Islet of Langerhans (tissue), 1 donor: ENCODE measurements at regions not wholly inside any gene's neighbourhood (a gene's known extent, or its start where the extent isn't known, plus 50 kb on each side); places are given as distances from the start of the nearest gene placed in this dataset.

Source experiments
- FAIRE-seq: peaks from one replicate; lab custom pipeline; 2011; peaks lifted over from hg19 to GRCh38; lab: Jason Lieb, UNC

DNA sequence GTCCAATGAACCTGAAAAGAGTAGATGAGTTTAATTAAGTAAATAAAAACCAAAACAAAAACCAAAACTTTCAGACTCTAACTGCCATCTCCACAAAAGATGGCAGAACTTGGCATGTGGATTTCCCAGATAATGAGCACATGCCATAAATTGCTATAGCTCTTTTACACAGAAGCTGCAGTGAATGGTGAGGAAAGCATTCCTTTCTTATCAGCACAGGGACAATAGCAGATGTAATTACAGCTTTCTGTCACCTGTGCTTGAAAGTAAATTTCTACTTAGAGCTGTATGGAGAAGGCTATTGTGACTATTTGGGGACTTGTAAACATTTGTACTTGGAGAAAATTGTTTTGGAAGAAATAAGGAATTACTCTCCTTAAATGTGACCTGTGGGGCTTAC lies 378.4 kb downstream of the RPRM start:
- no peak for FAIRE-seq

DNA sequence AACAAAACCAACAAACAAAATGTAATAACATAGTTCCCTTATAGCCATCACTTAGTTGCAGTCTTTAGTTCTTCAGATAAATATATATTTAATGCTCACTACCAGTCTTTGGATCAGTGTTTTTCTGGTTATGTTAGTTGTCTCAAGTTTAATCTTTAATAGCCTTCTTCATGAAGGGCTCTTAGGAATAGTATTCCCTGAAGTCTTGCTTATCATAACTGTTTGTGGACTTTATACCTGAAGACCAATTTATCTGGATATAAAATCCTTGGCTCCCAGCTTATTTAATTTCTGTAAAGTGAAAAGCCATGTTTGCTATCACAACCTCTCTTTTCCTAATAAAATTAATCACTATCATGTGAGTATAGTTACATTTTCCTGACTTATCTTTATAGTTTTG lies 379.7 kb downstream of the ARL6IP6 start:
- no peak for FAIRE-seq

DNA sequence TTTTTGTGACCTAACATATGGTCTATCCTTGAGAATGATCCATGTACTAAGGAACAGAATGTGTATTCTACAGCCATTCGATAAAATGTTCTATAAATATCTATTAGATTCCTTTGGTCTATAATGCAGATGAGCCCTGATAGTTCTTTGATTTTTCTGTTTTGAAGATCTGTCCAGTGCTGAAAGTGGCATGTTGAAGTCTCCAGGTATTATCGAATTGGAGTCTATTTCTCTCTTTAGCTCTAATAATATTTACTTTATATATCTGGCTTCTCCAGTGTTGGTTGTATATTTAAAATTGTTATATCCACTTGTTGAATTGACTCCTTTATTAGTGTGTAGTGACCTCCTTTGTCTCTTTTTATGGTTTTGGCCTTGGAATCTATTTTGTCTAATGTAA lies 377.9 kb downstream of the ARL6IP6 start:
- no peak for FAIRE-seq

DNA sequence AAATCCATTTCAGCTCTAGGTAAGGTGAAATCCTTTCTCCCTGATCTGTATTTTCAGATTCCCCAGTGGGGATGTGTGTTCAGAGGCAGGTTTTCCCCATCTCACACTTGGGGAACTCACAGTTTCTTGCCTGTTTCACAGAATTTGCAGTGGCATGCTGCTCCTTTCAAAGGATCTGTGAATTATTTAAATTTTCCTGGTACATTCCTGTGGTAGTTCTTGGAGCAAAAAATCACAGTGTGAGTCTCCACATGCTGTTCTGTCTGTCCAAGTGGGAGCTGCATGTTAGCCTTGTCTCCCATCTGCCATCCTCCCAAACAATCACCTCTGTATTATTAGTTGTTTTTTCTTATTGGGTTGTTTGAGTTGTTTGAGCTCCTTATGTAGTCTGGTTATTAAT lies 372.9 kb downstream of the ARL6IP6 start:
- no peak for FAIRE-seq

DNA sequence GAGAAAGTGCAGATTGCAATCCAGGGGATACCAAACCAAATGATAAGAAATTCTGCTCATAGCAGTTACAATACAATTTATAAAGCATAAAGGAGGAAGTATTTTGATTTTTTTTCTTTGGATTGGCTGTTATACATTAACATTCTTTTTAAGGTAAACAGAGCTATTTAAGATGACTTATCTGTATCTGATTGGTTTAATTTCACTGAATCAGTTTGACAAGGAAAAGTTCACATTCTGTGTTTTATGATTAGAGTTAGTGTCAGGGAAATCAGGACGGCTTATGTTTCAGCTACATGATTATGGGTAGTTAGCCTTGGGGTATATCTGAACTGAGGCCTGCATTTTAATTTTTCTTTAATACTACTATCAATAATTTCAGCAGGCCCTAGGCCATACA lies 360.9 kb downstream of the ARL6IP6 start:
- no peak for FAIRE-seq

DNA sequence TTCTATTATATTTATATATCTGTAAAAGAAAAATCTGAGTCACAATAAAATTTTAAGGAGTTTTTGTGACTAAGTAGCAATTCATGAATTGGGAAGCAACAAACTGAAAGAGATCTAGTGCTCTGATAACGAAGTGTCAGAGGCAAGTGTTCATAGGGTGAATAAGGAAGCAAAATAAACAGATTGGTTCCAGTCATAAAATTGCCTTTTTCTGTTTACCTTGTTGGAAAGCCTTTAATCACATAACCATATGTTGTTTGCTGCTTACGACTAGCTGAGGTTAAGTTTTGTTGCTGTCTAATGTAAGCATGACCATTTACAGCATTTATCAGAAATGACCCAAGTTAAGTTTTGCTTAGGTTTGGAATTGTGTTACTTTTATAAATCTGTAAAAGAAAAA lies 358.9 kb downstream of the ARL6IP6 start:
- no peak for FAIRE-seq

DNA sequence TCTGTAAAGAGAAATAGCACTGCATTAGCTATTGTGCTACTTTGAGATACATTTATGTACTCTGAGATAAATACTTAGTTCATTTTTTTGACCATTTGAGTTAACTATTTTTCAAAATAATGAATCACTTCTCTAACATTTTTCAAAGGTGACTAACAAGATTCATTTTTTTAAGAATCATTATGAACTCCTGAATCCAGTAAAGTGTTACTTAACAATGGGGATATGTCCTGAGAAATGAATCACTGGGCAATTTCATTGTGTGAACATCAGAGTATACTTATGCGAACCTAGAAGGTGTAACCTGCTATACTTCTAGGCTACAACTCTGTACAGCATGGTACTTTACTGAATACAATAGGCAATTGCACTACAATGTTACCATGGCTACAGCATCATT lies 355.8 kb downstream of the ARL6IP6 start:
- no peak for FAIRE-seq

DNA sequence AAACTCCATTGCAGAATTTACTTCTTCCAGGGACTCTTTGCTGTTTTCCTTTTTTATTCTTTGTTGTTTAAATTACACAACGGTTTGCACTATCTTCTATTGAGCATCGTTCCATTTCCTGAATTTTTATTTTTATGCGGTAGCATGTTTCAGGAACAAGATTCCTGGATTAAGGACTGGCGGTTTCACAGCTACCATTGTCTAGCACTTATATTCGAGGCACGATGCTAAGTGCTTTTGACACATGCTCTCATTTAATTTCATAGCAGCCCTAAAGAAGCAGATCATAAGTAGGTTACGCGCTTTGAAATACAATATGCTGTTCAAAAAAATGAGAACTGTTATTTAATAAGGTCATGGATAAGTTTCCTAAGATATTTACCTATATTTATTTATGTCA lies 354.4 kb downstream of the ARL6IP6 start:
- no peak for FAIRE-seq

DNA sequence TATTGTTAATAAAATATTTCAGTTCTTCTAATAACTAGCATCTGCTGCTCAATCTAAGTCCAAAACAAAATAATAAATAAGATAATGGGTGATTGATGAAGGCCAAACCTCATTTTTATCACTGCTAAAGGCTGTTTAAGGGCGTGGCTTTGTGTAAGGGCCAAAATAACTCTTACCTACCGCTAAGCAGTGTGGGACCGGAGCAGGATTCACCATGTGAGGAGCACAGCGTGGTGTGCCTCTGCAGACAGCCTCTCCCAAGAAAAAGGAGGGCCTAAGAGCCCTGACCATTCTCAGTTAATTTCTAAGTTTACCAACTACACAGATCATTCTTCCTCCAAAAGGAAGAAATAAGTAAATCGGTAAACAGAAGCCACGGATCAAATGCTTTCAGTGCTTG lies 353.7 kb downstream of the ARL6IP6 start:
- FAIRE-seq = no peak

DNA sequence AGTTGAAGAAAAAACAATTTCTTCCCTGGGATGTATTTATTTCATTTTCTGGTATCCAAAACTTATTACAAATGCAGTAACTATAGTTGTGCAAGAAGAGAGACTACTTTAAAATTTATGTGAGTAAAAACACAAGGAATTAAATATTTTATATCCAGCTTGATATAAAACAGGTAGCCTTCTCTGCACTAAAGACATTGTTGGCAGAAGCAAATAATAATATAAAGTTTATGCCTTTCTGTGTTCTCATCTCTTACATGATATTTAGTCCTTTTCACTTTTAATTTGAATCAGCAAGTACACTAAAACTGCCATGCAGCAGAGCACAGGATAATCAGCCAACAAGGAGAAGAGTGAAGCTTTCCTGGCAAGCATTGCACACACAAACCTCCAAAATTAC lies 352.7 kb downstream of the ARL6IP6 start:
- FAIRE-seq = no peak

DNA sequence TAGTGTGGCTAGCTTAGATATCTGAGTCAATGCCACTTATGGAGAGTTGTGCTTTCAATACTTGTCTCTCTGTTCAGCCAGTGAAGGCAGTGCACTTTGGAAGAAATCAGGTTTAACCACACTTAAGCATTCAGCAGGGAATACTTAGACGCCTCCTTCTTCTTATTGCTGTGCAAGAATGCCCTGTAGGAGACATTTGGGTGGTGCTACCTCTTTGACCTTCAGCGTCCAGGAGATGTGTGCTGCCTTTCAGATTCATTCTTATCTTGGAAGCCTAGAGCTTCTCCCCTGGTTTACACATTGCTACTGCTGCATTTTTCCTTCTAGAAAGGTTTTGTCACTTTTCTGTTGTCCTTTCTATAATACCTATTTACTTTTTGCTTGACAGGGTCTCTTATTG lies 350.5 kb downstream of the ARL6IP6 start:
- no peak for FAIRE-seq

DNA sequence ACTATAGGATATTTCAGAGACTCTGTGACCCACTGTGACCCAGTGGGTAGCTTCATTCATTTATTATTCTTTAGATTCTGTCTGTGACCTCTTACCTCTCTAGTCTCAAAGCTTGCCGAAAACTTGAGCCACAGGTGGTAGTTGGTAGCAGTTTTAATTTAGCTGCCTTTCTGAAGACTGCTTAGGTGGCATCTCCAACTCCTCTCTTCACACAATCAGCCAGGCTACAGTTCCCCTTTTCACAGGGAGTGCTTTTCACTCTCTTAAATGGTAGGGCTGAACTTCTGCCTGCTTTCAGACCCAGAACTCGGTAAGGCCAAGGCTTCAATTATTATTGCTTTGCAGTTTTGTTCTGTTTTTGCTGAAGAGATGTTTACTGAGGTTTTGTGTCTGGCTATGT lies 349.6 kb downstream of the ARL6IP6 start:
- FAIRE-seq = no peak

DNA sequence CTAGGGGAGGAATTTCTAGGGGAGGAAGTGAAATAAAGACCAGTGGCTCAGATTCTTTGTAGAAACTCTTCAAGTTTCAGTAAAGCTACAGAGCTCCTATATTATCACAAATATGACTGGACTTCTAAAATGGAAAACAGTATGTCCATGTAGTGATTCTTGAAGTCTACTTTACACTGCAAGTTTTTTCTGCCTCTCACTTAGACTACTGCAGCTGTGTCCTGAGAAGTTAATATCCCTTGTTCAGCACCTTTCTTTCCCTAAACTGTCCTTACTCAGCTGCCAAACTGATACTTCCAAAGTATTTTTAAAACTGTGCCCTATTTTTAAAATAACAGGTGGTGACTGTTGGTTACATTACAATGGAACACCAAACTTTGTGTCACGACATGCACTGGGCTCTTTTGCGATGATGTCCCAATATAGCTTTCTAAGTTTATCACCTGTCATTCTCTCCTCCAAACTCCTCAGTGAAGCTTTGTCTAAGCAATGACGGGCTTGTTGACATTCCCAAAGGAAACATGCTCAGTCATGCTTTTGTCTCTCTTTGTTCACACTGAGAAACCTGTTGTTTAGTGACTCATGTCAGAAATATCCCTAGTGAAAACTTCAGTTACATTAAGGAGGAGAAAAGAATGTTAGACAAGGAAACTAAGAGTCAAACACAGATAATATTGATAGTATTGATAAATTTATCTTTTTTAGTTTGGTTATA lies 341.1 kb downstream of the ARL6IP6 start:
- FAIRE-seq = no peak

DNA sequence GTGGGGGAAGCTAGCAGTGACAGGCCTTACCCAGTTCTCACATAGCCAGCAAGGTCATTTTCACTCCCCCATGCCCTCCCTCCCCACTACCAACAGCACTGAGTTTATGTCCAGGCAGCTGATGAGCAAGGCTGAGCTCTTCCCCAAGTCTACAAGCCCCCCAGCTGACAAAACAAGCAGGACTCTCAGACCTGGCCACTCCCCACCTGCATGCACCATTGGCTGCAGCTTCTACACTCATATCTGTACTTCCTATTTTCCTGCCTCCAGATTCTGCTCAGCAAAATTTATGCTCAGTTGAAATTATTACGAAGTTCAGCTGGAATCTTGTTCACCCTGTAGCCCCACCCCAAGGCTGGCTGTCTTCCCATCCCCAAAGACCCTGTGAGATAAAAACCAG lies 339.3 kb downstream of the ARL6IP6 start:
- FAIRE-seq = no peak

DNA sequence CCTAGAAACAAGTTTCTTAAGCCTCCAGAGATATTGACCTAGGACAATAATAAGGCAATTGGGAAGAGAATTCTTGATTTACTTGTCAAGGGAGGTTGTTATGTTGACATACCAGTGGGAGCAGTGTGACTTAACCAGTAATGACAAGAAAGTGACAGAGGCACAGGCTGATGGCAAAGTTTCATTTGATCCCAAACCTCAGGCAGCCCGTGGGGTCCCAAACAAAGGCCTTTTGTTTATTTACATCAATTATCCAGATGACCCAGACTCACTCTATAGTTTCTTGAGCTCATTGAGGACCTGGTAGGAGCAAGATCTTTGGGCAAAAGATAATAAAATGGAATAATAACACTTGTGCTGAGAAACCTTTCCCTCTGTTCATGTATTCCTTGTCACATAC lies 336.8 kb downstream of the ARL6IP6 start:
- no peak for FAIRE-seq

DNA sequence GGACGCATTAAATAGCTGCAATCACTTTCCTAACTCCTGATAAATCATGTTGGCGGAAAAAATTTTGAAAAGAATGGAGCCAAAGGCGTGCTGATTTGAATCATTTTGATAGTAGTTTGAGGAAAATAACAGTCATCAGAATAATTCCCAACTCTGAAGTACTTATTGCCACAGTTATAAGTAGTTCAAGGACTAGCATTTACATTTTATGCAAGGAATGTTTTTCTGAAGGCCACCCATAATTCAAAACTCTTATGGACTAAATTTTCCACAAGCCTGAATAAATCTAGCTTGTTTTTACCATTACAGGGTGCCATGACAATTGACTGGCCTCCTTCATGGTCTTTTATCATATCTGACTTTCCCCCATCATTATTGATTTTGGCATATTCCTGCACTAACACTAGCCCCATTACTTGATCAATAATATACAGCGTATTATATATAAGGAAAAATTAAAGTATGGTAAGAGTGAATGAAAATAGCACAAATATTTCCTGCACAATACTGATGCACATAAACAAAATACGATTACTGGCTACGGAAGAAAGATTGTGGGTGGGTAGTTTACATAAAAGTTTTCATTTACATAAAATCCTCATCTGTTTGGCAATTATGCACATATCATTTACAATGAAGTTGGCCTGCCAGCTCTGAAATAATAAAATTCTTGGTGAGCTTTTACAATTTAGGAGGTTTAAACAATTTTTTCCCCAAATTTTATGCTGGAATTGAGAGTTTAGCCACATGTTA lies 334.6 kb downstream of the ARL6IP6 start:
- FAIRE-seq = no peak

DNA sequence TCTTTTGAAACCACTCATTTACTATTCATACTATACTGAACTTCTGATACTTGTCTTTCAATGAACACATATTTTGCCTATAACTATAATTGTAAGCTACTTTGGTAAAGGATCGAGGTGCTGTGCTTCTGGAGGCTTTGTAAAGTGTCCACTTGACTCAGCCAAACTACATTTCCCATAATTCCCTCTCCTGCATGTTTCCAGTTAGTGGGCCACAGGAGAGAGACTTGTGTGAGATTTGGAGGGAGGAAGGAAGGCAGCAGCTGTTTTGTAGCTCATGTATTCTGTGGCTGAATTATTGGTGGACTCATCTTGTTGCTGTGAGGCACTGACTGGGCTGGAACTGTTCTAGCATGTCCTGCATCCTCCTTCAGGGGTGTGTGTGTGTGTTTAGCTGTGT lies 328.8 kb downstream of the ARL6IP6 start:
- FAIRE-seq = no peak

DNA sequence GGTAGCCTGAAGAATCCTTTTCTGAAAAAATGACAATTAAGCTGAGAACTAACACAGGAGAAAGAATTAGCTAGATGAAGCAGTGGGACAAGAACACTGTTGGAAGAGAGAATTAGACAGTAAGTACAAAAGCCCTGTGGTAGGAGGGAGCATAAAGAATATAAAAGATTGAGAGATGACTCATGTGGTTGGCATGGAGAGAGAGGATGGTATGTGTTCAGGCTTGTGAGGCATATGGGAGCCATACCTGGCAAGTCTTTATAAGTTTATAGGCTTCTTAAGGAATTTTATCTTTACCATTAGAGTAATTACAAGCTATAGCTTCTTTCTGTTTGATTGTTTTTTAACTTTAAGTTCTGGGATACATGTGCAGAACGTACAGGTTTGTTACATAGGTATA lies 325.0 kb downstream of the ARL6IP6 start:
- FAIRE-seq = no peak

DNA sequence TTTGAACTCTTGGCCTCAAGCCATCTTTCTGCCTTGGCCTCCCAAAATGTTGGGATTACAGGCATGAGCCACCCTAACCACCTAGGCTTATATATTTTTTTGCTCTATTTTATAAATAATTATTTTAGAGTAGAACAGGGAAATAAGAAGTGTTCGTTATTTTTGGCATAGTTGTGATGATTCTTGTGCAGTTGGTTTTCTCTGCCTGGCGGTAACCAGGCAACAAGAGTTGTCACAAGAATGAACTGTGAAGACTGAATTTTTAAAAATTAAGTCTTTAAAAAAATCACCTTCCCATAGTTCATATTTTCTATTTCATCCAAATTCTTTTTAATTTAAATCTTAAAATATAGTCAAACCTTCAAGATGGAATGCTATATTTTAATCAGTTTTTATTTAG lies 310.2 kb downstream of the ARL6IP6 start:
- no peak for FAIRE-seq

DNA sequence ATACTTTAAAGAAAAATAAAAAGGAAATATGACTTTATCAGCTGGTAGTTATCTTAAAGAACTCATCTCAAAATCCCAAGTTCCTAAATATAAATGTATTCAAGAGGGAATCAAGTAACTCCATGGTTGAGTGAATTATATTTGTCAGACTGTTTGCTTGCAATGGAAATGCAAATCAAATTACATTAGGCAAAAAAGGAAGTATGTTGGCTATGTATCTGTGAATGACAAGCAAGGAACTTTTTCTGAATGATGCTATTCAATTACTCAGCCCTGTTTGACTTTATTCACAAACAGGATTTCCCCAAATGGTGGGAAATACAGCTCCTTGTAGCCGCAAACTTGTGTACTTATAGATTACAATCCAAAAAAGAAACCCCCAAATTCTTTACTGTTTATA lies 309.1 kb downstream of the ARL6IP6 start:
- no peak for FAIRE-seq

DNA sequence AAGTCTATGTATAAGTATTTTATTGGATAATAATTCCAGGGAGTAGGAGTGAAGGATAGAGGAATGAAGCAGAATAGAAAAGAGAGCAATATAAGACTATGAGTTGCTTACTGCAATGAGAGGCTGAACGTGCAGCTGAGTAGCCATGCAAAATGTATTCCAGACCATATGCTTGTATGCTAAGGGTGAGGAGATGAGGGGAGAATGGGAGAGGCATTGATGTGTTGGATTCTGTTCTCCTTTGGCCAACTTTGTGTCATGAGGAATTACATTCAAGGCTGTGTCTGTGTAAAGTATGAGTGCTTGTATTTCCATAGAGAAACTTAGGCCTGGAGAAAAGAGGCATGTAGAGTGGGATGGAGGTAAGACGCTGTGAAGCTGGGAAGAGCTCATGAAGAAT lies 301.8 kb downstream of the ARL6IP6 start:
- no peak for FAIRE-seq

DNA sequence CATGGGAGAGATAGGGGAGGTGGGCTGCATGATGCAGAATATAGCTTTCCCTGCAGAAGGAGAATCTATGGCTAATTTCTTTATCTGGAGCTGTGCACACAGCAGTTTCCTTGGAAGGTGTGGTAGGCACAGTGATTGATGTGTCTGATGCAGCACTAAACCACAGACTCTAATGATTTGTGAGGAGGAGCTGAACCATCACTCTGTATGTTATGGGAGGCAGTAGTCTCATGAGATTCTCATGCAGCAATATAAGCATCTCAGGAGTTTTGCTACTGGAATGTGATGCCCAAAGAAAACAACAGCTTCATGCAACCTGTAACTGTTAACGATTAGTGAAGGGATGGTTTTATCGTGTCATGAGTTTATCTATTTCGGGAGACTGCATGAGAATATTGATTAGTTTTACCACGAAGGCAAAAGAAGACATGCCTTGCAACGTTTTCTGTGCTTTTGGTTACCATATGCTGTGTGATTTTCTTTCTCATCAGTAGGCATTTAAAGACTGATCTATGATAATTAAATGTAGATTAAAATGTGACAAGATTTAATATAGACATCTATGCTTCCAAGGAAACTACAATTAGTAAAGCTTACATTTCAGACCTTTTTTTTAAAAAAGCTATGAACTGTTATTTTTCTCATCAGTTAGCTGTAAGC lies 286.8 kb downstream of the ARL6IP6 start:
- FAIRE-seq = no peak

DNA sequence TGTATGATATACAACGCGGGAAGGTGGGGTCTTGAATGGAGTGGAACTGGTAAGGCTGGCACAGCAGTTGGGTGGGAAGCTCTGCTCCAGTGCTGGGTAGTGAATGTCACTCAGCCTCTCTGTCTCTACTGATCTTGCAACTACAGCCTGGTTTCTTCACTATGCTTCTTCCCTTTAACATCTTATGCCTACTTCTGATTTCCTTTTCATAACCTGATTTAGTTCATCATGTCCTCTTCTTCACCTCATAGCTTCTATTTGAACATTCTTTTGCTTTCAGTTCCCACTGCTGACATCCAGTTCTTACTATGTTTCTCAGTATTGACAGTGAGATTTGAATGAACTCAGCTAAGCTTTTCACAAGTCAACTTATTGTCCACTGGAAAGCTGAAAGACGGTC lies 286.2 kb downstream of the ARL6IP6 start:
- no peak for FAIRE-seq

DNA sequence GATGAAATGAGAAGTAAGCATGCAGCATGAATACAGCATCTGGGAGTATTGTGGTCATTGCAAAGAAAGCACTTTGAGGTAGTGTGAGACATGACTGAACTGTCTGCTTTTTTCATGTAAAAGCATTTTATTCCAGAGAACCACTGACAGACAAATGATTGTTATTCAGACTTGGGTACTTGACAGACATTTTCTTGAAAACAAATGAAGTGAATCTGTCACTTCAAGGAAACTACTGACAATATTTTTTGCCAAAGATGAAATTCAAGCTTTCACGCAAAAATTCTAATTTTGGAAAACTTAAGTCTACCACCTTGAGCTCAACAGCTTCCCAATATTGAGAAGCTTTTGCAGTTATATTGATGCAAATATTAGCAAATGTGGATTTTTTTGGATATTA lies 255.7 kb downstream of the ARL6IP6 start:
- FAIRE-seq = no peak
